Mesendoderm (in vitro differentiated cells): ENCODE measurements at regions not wholly inside any gene's neighbourhood (a gene's known extent, or its start where the extent isn't known, plus 50 kb on each side); places are given as distances from the start of the nearest gene placed in this dataset.

Experiments used
- DNase-seq: peaks from one replicate; pipeline ENCODE4 v3.0.0; 2013
- H2AK5ac ChIP-seq: 2 replicates; pipeline ENCODE4 v1.6.1; 2013; ENCODE audit warnings: low read length, inconsistent platforms
- H2BK120ac ChIP-seq: 2 replicates; pipeline ENCODE4 v1.6.1; 2013; ENCODE audit warnings: low read depth, mild to moderate bottlenecking, low read length, moderate library complexity, mixed read lengths
- H2BK15ac ChIP-seq: replicated peaks from 2 replicates; pipeline ENCODE4 v1.6.1; 2013; ENCODE audit warnings: low read depth, mild to moderate bottlenecking, moderate library complexity
- H2BK5ac ChIP-seq: 2 replicates; pipeline ENCODE4 v1.6.1; 2013; ENCODE audit warnings: low read length, inconsistent platforms
- H3K18ac ChIP-seq: 2 replicates; pipeline ENCODE4 v1.6.1; 2013; ENCODE audit warnings: mild to moderate bottlenecking, low read length, mixed read lengths
- H3K23ac ChIP-seq: one replicate; pipeline ENCODE4 v1.6.1; 2013; ENCODE audit warnings: low read length
- H3K27ac ChIP-seq: 2 replicates; pipeline ENCODE4 v1.5.1; 2013; ENCODE audit warnings: low read depth, mild to moderate bottlenecking, inconsistent platforms, low read length, moderate library complexity
- H3K27me3 ChIP-seq: 2 replicates; pipeline ENCODE4 v1.6.1; 2013; ENCODE audit warnings: low read length, control low read depth, mild to moderate bottlenecking, inconsistent platforms; ENCODE audit not compliant: insufficient read depth, poor library complexity
- H3K36me3 ChIP-seq: 2 replicates; pipeline ENCODE4 v1.6.1; 2013; ENCODE audit warnings: low read length, inconsistent platforms; ENCODE audit not compliant: control insufficient read depth, insufficient read depth
- H3K4ac ChIP-seq: one replicate; pipeline ENCODE4 v1.6.1; 2013; ENCODE audit warnings: low read depth, mild to moderate bottlenecking, low read length, moderate library complexity
- H3K4me1 ChIP-seq: 2 replicates; pipeline ENCODE4 v1.6.1; 2013; ENCODE audit warnings: low read depth, low read length, inconsistent platforms; ENCODE audit not compliant: control insufficient read depth
- H3K4me2 ChIP-seq: 2 replicates; pipeline ENCODE4 v1.6.1; 2013; ENCODE audit warnings: low read length
- H3K4me3 ChIP-seq: 2 replicates; pipeline ENCODE4 v1.5.1; 2013; ENCODE audit warnings: mild to moderate bottlenecking, low read length
- H3K56ac ChIP-seq: one replicate; pipeline ENCODE4 v1.6.1; 2013; ENCODE audit warnings: low read length
- H3K79me1 ChIP-seq: 2 replicates; pipeline ENCODE4 v1.6.1; 2013; ENCODE audit warnings: low read length, inconsistent platforms
- H3K79me2 ChIP-seq: 2 replicates; pipeline ENCODE4 v1.6.1; 2013; ENCODE audit warnings: mild to moderate bottlenecking, low read length; ENCODE audit not compliant: control insufficient read depth, insufficient read depth
- H3K9ac ChIP-seq: 2 replicates; pipeline ENCODE4 v1.6.1; 2013; ENCODE audit warnings: low read length, inconsistent platforms
- H4K5ac ChIP-seq: one replicate; pipeline ENCODE4 v1.6.1; 2013; ENCODE audit warnings: low read length
- H4K8ac ChIP-seq: one replicate; pipeline ENCODE4 v1.6.1; 2013; ENCODE audit warnings: low read depth, mild to moderate bottlenecking, control low read depth, low read length, moderate library complexity
- WGBS: extraction: QIAGEN DNeasy Blood & Tissue Kit; methylation state at CpG from one replicate; pipeline ENCODE4 v1.1.7; 2013; ENCODE audit warnings: low lambda C conversion rate, missing lambda C conversion rate; ENCODE audit not compliant: insufficient coverage; ENCODE audit errors: extremely low coverage; 5-methylcytosine and 5-hydroxymethylcytosine counted together

DNA sequence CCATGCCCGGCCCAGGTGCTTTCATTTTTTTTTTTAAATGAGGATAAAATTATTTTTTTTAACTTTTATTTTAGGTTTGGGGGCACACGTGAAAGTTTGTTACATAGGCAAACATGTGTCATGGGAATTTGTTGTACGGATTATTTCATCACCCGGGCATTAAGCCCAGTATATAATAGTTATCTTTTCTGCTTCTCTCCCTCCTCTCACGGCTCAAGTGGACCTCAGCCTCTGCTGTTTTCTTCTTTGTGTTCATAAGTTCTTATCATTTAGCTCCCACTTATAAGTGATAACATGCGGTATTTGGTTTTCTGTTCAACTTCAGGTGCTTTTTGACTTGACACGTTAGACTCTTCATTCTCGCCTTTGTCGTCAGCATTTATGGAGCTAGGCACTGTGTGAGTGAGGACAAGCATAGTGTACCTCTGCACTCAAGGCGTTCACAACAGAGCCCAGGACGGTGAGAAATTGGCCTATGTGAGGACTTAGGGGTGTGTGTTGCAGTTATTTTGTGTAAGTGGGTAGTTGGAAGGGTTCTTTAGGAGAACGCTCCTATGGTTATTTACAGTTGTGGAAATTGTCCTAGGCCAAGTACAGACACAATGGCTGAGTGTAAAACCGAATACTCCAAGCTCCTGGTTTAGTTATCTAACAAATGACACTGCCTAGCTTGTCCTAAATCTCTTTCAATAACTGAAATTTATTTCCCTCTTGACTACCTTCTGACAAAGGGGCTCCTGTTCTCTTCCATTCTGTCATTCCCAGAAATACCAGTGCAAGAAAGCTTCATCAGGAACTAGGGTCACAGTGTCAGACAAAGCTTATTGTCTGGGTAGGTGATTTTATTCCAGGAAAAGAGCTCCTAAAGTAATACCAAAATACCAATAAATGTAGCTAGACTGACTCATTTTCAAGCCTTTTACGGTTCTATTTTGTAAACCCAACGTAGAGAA lies 200.5 kb upstream of the PRICKLE1 start:
- peak overlapping the region; percentile 94 for H2BK120ac ChIP-seq
- no peak overlapping the region for H3K23ac ChIP-seq
- H3K27me3 ChIP-seq = no peaks in the 10 kb centered on the region
- H2AK5ac ChIP-seq = peak overlapping the region; percentile 4
- H4K5ac ChIP-seq = no peak overlapping the region
- no peak for DNase-seq
- no peaks in the 10 kb centered on the region for H3K79me1 ChIP-seq
- H4K8ac ChIP-seq = no peak overlapping the region
- H3K79me2 ChIP-seq = no peaks in the 10 kb centered on the region
- H3K4me2 ChIP-seq = no peak overlapping the region
- peak overlapping the region; percentile 97 for H3K18ac ChIP-seq
- no peak overlapping the region for H3K9ac ChIP-seq
- H3K56ac ChIP-seq = peak overlapping the region; percentile 38
- no CpG with 5 or more reads among the region's 15 CpGs for WGBS
- H3K4me1 ChIP-seq = peaks cover 10% of the 10 kb centered on the region
- no peaks in the 10 kb centered on the region for H3K36me3 ChIP-seq
- peak overlapping the region; percentile 85 for H2BK15ac ChIP-seq
- peak overlapping the region; percentile 2 for H2BK5ac ChIP-seq
- peak overlapping the region; percentile 52 for H3K4ac ChIP-seq
- H3K27ac ChIP-seq = peak overlapping the region; percentile 3
- H3K4me3 ChIP-seq = no peak overlapping the region

DNA sequence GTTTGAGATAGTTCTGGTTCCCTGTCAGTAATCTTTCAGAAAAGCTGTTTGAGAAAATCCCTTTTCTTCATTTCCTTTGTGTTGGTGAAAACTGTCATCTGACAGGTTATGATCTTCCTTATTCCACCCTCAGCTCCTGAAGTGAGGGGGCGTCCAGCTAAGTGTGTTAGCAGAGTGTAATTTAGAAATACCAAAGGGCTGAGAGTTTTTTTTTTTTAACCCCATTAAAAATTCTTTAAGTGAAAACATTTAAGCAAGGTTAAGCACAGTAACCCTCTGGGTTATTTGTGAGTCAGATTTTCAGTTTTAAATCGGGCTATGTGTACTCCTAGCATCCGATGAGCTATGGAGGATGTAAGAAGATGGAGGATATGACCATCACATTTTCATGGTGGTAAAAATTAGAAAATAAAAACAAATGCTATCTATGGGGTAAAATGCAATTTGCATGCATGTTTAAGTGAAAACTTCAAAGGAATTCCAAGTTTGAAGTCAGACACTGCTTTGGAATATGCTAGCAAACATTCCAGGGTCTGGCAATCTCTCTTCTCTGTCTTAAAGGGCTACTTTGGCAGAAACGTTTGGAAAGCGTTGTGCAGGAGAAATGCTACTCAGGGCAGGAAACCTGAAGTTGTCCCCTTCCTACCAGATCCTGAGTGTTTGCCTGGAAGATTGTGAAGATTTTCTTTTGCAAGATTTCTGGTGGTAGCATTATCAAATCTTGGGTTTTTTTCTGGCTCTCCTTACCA lies 197.0 kb upstream of the PRICKLE1 start:
- Histone ChIP-seq H2AK5ac (no peak overlapping the region), H2BK120ac (peak overlapping the region; percentile 94), H3K4me1 (peaks cover 14% of the 10 kb centered on the region), H2BK15ac (peak overlapping the region; percentile 57), H3K79me2 (no peaks in the 10 kb centered on the region), H3K27ac (no peak overlapping the region), H3K27me3 (no peaks in the 10 kb centered on the region), H3K79me1 (no peaks in the 10 kb centered on the region), H3K4ac (peak overlapping the region; percentile 9), H4K5ac (no peak overlapping the region), H2BK5ac (no peak overlapping the region), H3K9ac (no peak overlapping the region), H3K4me2 (no peak overlapping the region), H4K8ac (no peak overlapping the region), H3K36me3 (no peaks in the 10 kb centered on the region), H3K4me3 (no peak overlapping the region), H3K23ac (no peak overlapping the region), H3K56ac (peak overlapping the region; percentile 68), H3K18ac (peak overlapping the region; percentile 70)
- no peak for DNase-seq
- WGBS = no CpG with 5 or more reads among the region's 5 CpGs

DNA sequence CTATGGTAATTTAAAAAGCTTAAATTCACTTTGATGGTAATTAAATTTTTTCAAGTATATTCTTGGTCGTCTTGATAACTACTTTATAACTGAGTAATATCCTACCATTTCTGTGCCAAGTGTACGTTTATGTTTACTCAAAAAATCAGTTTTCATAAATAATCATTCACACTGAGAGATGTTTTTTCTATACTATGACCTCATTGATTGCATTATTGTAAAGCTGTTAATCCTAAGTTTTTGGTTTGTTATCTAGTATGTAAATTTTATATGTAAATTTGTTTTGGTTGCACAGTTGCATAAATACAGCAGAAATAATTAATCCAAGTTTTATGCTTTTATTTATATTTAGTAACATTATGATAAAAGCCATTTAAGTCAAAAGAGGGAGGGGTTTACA lies 196.4 kb upstream of the PRICKLE1 start:
- no peak overlapping the region for H3K18ac ChIP-seq
- no peak overlapping the region for H4K5ac ChIP-seq
- H3K4me3 ChIP-seq = no peak overlapping the region
- no peak overlapping the region for H3K27ac ChIP-seq
- no peak overlapping the region for H2BK15ac ChIP-seq
- no peak overlapping the region for H2AK5ac ChIP-seq
- no peaks in the 10 kb centered on the region for H3K79me1 ChIP-seq
- no peaks in the 10 kb centered on the region for H3K27me3 ChIP-seq
- no peak overlapping the region for H4K8ac ChIP-seq
- peaks cover 12% of the 10 kb centered on the region for H3K4me1 ChIP-seq
- H3K56ac ChIP-seq = no peak overlapping the region
- no peak overlapping the region for H3K9ac ChIP-seq
- H3K79me2 ChIP-seq = no peaks in the 10 kb centered on the region
- no peak overlapping the region for H3K4ac ChIP-seq
- no peak overlapping the region for H2BK5ac ChIP-seq
- no peak overlapping the region for H3K4me2 ChIP-seq
- no peak for DNase-seq
- H2BK120ac ChIP-seq = no peak overlapping the region
- no peak overlapping the region for H3K23ac ChIP-seq
- H3K36me3 ChIP-seq = no peaks in the 10 kb centered on the region
- no CpG with 5 or more reads among the region's 2 CpGs for WGBS

DNA sequence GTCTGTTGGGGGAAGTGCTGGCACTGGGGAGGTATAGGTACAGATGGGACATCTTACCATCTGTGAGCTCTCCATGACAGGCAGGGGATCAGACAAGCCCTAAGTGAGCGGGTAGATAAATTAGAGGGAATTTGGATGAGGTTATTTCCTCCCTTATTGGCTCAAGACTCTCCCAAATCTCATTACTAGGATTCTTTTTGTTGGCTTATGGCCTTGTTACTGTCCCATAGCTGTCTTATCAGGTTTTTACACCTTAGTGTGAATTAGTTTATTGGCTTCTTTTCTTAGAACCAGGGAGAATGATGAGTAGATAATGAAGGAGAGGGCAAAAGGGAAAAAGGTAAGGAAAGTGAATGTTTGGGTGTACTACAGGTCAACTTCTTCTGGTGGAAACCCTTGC lies 191.1 kb upstream of the PRICKLE1 start:
- Histone ChIP-seq H3K18ac (no peak overlapping the region), H4K8ac (no peak overlapping the region), H2BK120ac (no peak overlapping the region), H3K27me3 (no peaks in the 10 kb centered on the region), H2BK15ac (no peak overlapping the region), H3K23ac (no peak overlapping the region), H3K4me1 (peaks cover 13% of the 10 kb centered on the region), H3K79me1 (no peaks in the 10 kb centered on the region), H2BK5ac (no peak overlapping the region), H3K36me3 (no peaks in the 10 kb centered on the region), H3K56ac (no peak overlapping the region), H3K27ac (no peak overlapping the region), H3K79me2 (no peaks in the 10 kb centered on the region), H4K5ac (no peak overlapping the region), H3K4ac (no peak overlapping the region), H3K9ac (no peak overlapping the region), H2AK5ac (no peak overlapping the region), H3K4me2 (no peak overlapping the region), H3K4me3 (no peak overlapping the region)
- DNase-seq = peak; percentile 92
- no CpG with 5 or more reads among the region's 1 CpG for WGBS

DNA sequence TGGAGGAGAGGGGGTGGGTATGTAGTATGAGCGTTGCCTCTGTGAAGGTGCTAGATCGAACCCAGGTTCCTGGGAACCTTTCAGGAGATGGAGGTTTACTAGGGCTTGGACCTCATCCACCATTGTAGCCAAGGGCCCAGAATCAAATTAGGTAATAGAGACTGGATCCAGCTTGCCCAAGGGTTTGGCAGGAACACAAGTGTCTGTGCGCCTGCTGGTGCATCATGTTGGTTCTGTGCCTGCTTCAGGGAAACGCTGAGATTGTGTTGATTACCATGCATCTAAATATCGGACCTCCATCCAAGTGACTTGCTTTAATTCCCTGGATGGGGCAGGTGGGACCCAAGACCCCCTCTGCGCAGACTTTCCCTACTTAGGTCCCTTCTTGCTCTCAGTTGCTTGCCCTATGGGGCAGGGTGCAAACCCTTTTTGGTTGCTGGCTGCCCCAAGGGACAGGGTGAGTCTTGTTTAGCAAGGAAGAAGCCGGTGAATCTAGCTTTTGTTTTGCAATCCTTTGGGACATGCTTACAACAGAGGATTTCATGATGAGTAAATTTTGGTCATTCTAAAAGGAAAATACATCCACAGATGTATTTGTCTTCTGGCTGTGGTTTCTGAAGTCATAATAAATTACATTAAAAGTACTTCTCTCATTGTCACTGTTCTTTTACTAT lies 189.8 kb upstream of the PRICKLE1 start:
- no peak overlapping the region for H3K4me3 ChIP-seq

More for the DNA sequence above, 189.8 kb upstream of the PRICKLE1 start:
- Histone ChIP-seq H3K9ac (no peak overlapping the region), H3K4me2 (no peak overlapping the region), H3K36me3 (no peaks in the 10 kb centered on the region), H3K4ac (no peak overlapping the region), H3K79me2 (no peaks in the 10 kb centered on the region), H3K23ac (no peak overlapping the region), H3K18ac (no peak overlapping the region), H4K5ac (no peak overlapping the region), H3K27me3 (no peaks in the 10 kb centered on the region), H2BK5ac (no peak overlapping the region), H2AK5ac (peak overlapping the region; percentile 34), H3K4me1 (peaks cover 13% of the 10 kb centered on the region), H3K79me1 (no peaks in the 10 kb centered on the region), H2BK120ac (no peak overlapping the region), H2BK15ac (no peak overlapping the region), H3K27ac (no peak overlapping the region), H3K56ac (peak overlapping the region; percentile 3), H4K8ac (no peak overlapping the region)
- DNase-seq = no peak
- WGBS = no CpG with 5 or more reads among the region's 7 CpGs
